SU-DHL-6 (cell line): ENCODE measurements at regions not wholly inside any gene's neighbourhood (a gene's known extent, or its start where the extent isn't known, plus 50 kb on each side); places are given as distances from the start of the nearest gene placed in this dataset.

Source experiments
- H2AFZ ChIP-seq: fragments of 200-600 bp; sonication (generic); 2 replicates; pipeline ENCODE4 v1.6.1; 2014; ENCODE audit warnings: low read depth, mild to moderate bottlenecking, moderate library complexity, mixed read lengths, antibody characterized with exemption, low read length; ENCODE audit not compliant: severe bottlenecking
- H3F3A ChIP-seq: fragments of 200-600 bp; shearing (Covaris generic); 2 replicates; pipeline ENCODE4 v1.6.0; 2016; ENCODE audit warnings: antibody characterized with exemption, mild to moderate bottlenecking; ENCODE audit not compliant: insufficient read depth
- H3K27ac ChIP-seq: fragments of 200-600 bp; sonication (generic); 2 replicates; pipeline ENCODE4 v1.5.1; 2016; ENCODE audit warnings: low read depth, mild to moderate bottlenecking, low read length, moderate library complexity, mixed read lengths
- H3K27me3 ChIP-seq: fragments of 200-600 bp; sonication (generic), shearing (Covaris generic); 2 replicates; pipeline ENCODE4 v1.6.0; 2014; ENCODE audit warnings: mild to moderate bottlenecking, low read length
- H3K36me3 ChIP-seq: fragments of 200-600 bp; sonication (generic); 2 replicates; pipeline ENCODE4 v1.6.1; 2014; ENCODE audit warnings: mild to moderate bottlenecking, low read length, mixed read lengths
- H3K4me2 ChIP-seq: fragments of 300-600, 200-600 bp; shearing (Covaris generic), sonication (generic); 2 replicates; pipeline ENCODE4 v1.6.0; 2014; ENCODE audit warnings: low read length, low read depth, mild to moderate bottlenecking; ENCODE audit not compliant: poor library complexity, severe bottlenecking
- H3K4me3 ChIP-seq: fragments of 200-600 bp; sonication (generic); 2 replicates; pipeline ENCODE4 v1.5.1; 2014; ENCODE audit warnings: antibody characterized with exemption, low read length, mild to moderate bottlenecking, mixed read lengths; ENCODE audit not compliant: insufficient read depth, poor library complexity, severe bottlenecking
- H3K79me2 ChIP-seq: fragments of 200-600 bp; sonication (generic); 2 replicates; pipeline ENCODE4 v1.6.1; 2014; ENCODE audit warnings: mild to moderate bottlenecking, low read length, moderate library complexity; ENCODE audit not compliant: insufficient read depth
- H3K9ac ChIP-seq: fragments of 200-600 bp; sonication (generic); 2 replicates; pipeline ENCODE4 v1.7.0; 2014; ENCODE audit warnings: mild to moderate bottlenecking, low read length
- H3K9me2 ChIP-seq: fragments of 200-600 bp; sonication (generic); replicated peaks from 2 replicates; pipeline ENCODE4 v1.6.1; 2014; ENCODE audit warnings: low read length; ENCODE audit not compliant: insufficient read depth
- H3K9me3 ChIP-seq: fragments of 200-600 bp; sonication (generic); 2 replicates; pipeline ENCODE4 v1.6.1; 2014; ENCODE audit warnings: low read length, mixed read lengths; ENCODE audit not compliant: insufficient read depth
- H4K20me1 ChIP-seq: fragments of 200-600 bp; sonication (generic); 2 replicates; pipeline ENCODE4 v1.6.1; 2014; ENCODE audit warnings: low read depth, mild to moderate bottlenecking, antibody characterized with exemption, low read length, moderate library complexity, mixed read lengths
- CTCF ChIP-seq: fragments of 200-600 bp; sonication (generic); IDR thresholded peaks from one replicate; pipeline ENCODE4 v1.5.1; 2017; ENCODE audit warnings: antibody characterized with exemption, mild to moderate bottlenecking, low read length, moderate library complexity; ENCODE audit not compliant: insufficient read depth, poor library complexity, severe bottlenecking
- EZH2phosphoT487 ChIP-seq: fragments of 200-600 bp; sonication (generic), shearing (Covaris generic); conservative IDR thresholded peaks from 2 replicates; pipeline ENCODE4 v1.6.1; 2018; ENCODE audit warnings: mild to moderate bottlenecking, antibody characterized with exemption, low read length, moderate library complexity, mixed read lengths

- no peaks in the 10 kb centered on the region for H3K9me3 ChIP-seq
- H3K79me2 ChIP-seq, result no peaks in the 10 kb centered on the region
- H3K27me3 ChIP-seq, result no peaks in the 10 kb centered on the region
- no peaks in the 10 kb centered on the region for H3F3A ChIP-seq
- no peak overlapping the region for H3K4me2 ChIP-seq
- H2AFZ ChIP-seq, result no peak overlapping the region
- no peaks in the 10 kb centered on the region for H3K9me2 ChIP-seq
- H3K4me3 ChIP-seq, result no peak overlapping the region
- H4K20me1 ChIP-seq, result no peaks in the 10 kb centered on the region
- no peaks in the 10 kb centered on the region for H3K36me3 ChIP-seq
- H3K27ac ChIP-seq, result no peak overlapping the region
- H3K9ac ChIP-seq, result no peak overlapping the region
- TF ChIP-seq CTCF (no peak), EZH2phosphoT487 (no peak)
Measured at GRCh38 chr1:117680316-117681002, 74.6 kb downstream of the TENT5C start.

- no peak for TF ChIP-seq EZH2phosphoT487
- TF ChIP-seq CTCF, result no peak
Measured at GRCh38 chr1:117681093-117681900, 75.4 kb downstream of the TENT5C start.

GRCh38 chr1:117681901-117682250 lies 76.0 kb downstream of the TENT5C start:
- no peaks in the 10 kb centered on the region for H3K79me2 ChIP-seq
- no peak overlapping the region for H3K4me2 ChIP-seq
- H2AFZ ChIP-seq, result no peak overlapping the region
- H3K9ac ChIP-seq, result no peak overlapping the region
- H3K9me2 ChIP-seq, result no peaks in the 10 kb centered on the region
- H4K20me1 ChIP-seq, result no peaks in the 10 kb centered on the region
- H3F3A ChIP-seq, result no peaks in the 10 kb centered on the region
- H3K36me3 ChIP-seq, result no peaks in the 10 kb centered on the region
- H3K9me3 ChIP-seq, result no peaks in the 10 kb centered on the region
- TF ChIP-seq EZH2phosphoT487, result no peak
- no peak overlapping the region for H3K27ac ChIP-seq
- H3K27me3 ChIP-seq, result no peaks in the 10 kb centered on the region
- H3K4me3 ChIP-seq, result no peak overlapping the region

More at GRCh38 chr1:117681093-117681900, 75.4 kb downstream of the TENT5C start:
- Histone ChIP-seq H3K36me3 (no peaks in the 10 kb centered on the region), H3F3A (no peaks in the 10 kb centered on the region), H3K9me2 (no peaks in the 10 kb centered on the region), H3K9me3 (no peaks in the 10 kb centered on the region), H2AFZ (no peak overlapping the region), H3K4me2 (no peak overlapping the region), H4K20me1 (no peaks in the 10 kb centered on the region), H3K79me2 (no peaks in the 10 kb centered on the region), H3K27me3 (no peaks in the 10 kb centered on the region), H3K27ac (no peak overlapping the region), H3K4me3 (no peak overlapping the region), H3K9ac (no peak overlapping the region)

GRCh38 chr1:117682372-117682771 lies 76.5 kb downstream of the TENT5C start:
- TF ChIP-seq EZH2phosphoT487 (no peak), CTCF (no peak)
- Histone ChIP-seq H4K20me1 (no peaks in the 10 kb centered on the region), H3K4me3 (no peak overlapping the region), H3K9me2 (no peaks in the 10 kb centered on the region), H3K27me3 (no peaks in the 10 kb centered on the region), H3K9me3 (no peaks in the 10 kb centered on the region), H3K4me2 (no peak overlapping the region), H3K27ac (no peak overlapping the region), H3K79me2 (no peaks in the 10 kb centered on the region), H3F3A (no peaks in the 10 kb centered on the region), H2AFZ (no peak overlapping the region), H3K9ac (no peak overlapping the region), H3K36me3 (no peaks in the 10 kb centered on the region)
